ENCODE measurements at regions not wholly inside any gene's neighbourhood (a gene's known extent, or its start where the extent isn't known, plus 50 kb on each side); places are given as distances from the start of the nearest gene placed in this dataset.

DNA sequence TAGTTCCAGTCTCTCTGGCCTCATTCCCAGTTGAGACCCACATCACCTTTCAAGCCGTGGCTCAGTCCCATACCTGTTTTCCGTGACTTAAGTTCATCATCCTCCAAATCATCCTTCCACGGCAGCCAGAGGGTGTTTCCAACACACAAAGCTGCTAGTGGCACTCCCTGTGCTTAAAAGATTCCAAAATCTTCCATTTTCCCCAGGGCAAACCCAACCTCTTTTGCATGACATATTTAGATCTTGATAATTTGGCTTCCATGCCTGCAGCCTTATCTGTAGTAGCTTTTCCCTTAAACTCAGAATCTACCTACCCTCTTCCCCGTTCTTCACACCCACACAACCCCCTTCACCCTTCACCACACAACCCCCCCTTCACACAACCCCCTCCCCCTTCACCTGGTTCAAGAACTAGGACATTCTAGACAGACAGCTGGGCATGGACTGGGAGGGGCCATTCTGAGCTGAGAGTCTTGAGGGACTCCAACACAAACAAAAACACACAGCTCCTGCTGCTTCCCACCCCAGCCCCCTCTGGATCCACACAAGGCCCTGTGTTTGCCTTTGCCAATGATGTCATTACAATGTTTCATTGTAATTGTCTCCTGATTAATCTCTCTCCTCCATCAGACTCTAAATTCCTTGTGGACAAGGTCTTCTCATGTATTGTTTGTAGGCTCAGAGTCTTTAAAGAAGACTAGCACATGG lies 268.2 kb downstream of the SH3GL2 start:
- TF ChIP-seq GATA1 (IDR thresholded peaks at IDR 0.05; ENCODE audit: low read depth, low read length), result no peak
- no peak for TF ChIP-seq POLR2A (IDR thresholded peaks at IDR 0.05; ENCODE audit: low read length)
- DNase-seq, result no peak

GRCh38 chr9:17847908-17848307 lies 269.0 kb downstream of the SH3GL2 start:
- DNase-seq, result no peak
- TF ChIP-seq POLR2A (IDR thresholded peaks at IDR 0.05; ENCODE audit: low read length) (no peak), GATA1 (IDR thresholded peaks at IDR 0.05; ENCODE audit: low read depth, low read length) (no peak)

- TF ChIP-seq POLR2A (IDR thresholded peaks at IDR 0.05; ENCODE audit: low read length) (no peak), GATA1 (IDR thresholded peaks at IDR 0.05; ENCODE audit: low read depth, low read length) (no peak)
- DNase-seq, result no peak
Measured at GRCh38 chr9:17852108-17852507, 273.2 kb downstream of the SH3GL2 start.

GRCh38 chr9:17854487-17854886 lies 275.6 kb downstream of the SH3GL2 start:
- DNase-seq, result no peak
- TF ChIP-seq POLR2A (IDR thresholded peaks at IDR 0.05; ENCODE audit: low read length) (no peak), GATA1 (IDR thresholded peaks at IDR 0.05; ENCODE audit: low read depth, low read length) (no peak)

DNA sequence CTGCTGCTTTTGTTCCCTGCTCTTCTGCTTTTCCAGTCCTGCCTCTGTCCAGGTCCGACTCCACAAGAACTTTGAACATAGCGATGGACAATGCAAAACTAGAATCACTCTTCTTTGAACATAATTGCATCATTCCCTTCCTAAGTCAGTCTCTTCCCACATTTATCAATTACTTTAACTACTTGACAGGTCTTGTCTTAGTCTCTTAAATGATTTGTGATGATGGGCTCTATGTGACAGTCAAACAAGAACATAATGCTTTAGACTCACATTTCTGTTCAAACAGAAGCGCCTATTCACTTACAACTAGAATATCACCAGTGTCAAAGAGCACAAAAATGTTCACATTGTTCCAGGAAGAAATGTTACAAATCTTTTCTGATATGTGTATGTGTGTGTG lies 278.1 kb downstream of the SH3GL2 start:
- no peak for DNase-seq
- TF ChIP-seq POLR2A (IDR thresholded peaks at IDR 0.05; ENCODE audit: low read length), result no peak
- no peak for TF ChIP-seq GATA1 (IDR thresholded peaks at IDR 0.05; ENCODE audit: low read depth, low read length)

GRCh38 chr9:17859228-17859627 lies 280.4 kb downstream of the SH3GL2 start:
- no peak for DNase-seq
- no peak for TF ChIP-seq GATA1 (IDR thresholded peaks at IDR 0.05; ENCODE audit: low read depth, low read length)

GRCh38 chr9:17859987-17860386 lies 281.1 kb downstream of the SH3GL2 start:
- TF ChIP-seq POLR2A (IDR thresholded peaks at IDR 0.05; ENCODE audit: low read length) (no peak), GATA1 (IDR thresholded peaks at IDR 0.05; ENCODE audit: low read depth, low read length) (no peak)
- DNase-seq, result no peak

- no peak for DNase-seq
- no peak for TF ChIP-seq POLR2A (IDR thresholded peaks at IDR 0.05; ENCODE audit: low read length)
- no peak for TF ChIP-seq GATA1 (IDR thresholded peaks at IDR 0.05; ENCODE audit: low read depth, low read length)
Measured at GRCh38 chr9:17862101-17862500, 283.2 kb downstream of the SH3GL2 start.

GRCh38 chr9:17862629-17863028 lies 283.8 kb downstream of the SH3GL2 start:
- TF ChIP-seq POLR2A (IDR thresholded peaks at IDR 0.05; ENCODE audit: low read length), result no peak
- no peak for TF ChIP-seq GATA1 (IDR thresholded peaks at IDR 0.05; ENCODE audit: low read depth, low read length)

DNA sequence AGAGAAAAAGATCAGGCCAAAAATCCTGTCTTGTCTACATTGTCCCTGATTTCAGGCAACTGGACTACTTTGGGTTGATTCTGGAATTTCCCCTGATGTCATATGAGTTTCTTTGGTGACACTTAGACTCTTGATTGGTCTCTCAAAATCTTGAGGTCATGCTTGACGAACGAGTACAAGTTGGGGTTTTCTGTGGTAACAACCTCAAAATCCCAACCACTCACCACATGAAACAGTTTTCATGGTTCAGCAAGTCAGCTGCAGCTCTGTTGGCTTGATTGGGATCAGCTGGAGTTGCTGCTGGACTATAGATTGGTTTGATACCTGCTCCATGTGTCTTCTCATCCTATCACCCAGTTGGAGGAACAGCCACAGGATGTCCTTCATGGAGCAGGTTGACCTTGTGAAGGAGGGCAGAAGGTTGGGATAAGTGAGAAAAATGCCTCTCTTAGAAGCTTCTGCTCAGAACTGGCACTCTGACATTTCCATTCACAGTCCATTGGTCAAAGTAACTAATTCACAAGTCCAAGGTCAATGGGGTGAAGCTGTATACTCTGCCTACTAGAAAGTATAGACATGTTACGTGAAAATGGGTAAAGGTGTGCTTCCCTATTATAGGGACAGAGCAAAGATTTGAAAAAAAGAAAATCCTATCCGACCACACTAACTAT lies 284.5 kb downstream of the SH3GL2 start:
- DNase-seq, result no peak
- TF ChIP-seq POLR2A (IDR thresholded peaks at IDR 0.05; ENCODE audit: low read length) (no peak), GATA1 (IDR thresholded peaks at IDR 0.05; ENCODE audit: low read depth, low read length) (no peak)

More at GRCh38 chr9:17862629-17863028, 283.8 kb downstream of the SH3GL2 start:
- DNase-seq, result no peak

- no peak for DNase-seq
- no peak for TF ChIP-seq GATA1 (IDR thresholded peaks at IDR 0.05; ENCODE audit: low read depth, low read length)
- TF ChIP-seq POLR2A (IDR thresholded peaks at IDR 0.05; ENCODE audit: low read length), result no peak
Measured at GRCh38 chr9:17863924-17864323, 285.1 kb downstream of the SH3GL2 start.

GRCh38 chr9:17864951-17865350 lies 286.1 kb downstream of the SH3GL2 start:
- TF ChIP-seq POLR2A (IDR thresholded peaks at IDR 0.05; ENCODE audit: low read length), result no peak
- TF ChIP-seq GATA1 (IDR thresholded peaks at IDR 0.05; ENCODE audit: low read depth, low read length), result no peak
- DNase-seq, result no peak

DNA sequence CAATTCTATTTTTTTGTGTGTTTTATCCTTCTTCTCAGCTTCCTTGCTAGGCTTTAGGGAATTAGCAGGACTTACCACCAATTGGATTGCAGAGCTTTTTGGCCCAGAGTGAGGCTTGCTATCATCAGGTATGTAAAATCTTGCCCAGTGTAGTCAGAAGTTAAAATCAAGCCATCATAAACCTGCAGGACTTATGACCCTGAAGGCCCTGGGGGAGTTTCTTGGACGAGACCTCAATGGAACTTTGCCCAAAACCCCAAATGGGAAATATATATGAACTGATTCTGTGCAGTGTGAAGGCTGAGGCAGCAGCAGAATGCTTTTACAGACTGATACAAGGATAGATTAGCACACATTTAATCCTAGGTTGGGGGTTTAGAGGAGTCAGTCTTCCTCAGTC lies 287.0 kb downstream of the SH3GL2 start:
- TF ChIP-seq GATA1 (IDR thresholded peaks at IDR 0.05; ENCODE audit: low read depth, low read length) (no peak), POLR2A (IDR thresholded peaks at IDR 0.05; ENCODE audit: low read length) (no peak)
- DNase-seq, result no peak

DNA sequence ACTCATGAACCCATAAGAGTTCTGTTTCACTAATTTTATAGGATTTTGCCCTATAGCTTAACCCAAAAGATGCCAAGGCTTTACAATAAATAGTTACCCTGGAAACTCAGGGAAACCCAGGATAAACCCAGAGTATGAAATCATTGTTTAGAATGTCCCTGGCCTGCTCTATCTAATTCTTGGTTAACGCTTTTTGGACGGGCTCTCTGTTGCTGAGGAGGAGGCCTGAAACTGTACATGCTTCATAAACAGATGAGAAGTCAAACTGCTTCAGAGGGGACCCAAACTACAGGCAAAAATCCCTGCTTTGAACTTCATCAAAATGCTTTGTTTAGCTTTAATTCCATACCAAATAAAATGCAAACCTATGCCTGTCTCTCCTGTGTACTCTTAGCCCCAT lies 291.9 kb downstream of the SH3GL2 start:
- no peak for DNase-seq
- TF ChIP-seq POLR2A (IDR thresholded peaks at IDR 0.05; ENCODE audit: low read length) (no peak), GATA1 (IDR thresholded peaks at IDR 0.05; ENCODE audit: low read depth, low read length) (no peak)

All from erythroblast (primary cell).